Stimulated activated CD8-positive, alpha-beta memory T cell treated with anti-CD3 and anti-CD28 coated beads, Interleukin-12 subunit alpha, Interleukin-12 subunit beta, amount 100 ng/mL, for 24 hours (primary cell): ENCODE measurements at regions not wholly inside any gene's neighbourhood (a gene's known extent, or its start where the extent isn't known, plus 50 kb on each side); places are given as distances from the start of the nearest gene placed in this dataset.

Experiments used
- DNase-seq: peaks from one replicate; pipeline ENCODE4 v3.0.0-alpha.2; 2020; ENCODE audit errors: extremely low read depth

DNA sequence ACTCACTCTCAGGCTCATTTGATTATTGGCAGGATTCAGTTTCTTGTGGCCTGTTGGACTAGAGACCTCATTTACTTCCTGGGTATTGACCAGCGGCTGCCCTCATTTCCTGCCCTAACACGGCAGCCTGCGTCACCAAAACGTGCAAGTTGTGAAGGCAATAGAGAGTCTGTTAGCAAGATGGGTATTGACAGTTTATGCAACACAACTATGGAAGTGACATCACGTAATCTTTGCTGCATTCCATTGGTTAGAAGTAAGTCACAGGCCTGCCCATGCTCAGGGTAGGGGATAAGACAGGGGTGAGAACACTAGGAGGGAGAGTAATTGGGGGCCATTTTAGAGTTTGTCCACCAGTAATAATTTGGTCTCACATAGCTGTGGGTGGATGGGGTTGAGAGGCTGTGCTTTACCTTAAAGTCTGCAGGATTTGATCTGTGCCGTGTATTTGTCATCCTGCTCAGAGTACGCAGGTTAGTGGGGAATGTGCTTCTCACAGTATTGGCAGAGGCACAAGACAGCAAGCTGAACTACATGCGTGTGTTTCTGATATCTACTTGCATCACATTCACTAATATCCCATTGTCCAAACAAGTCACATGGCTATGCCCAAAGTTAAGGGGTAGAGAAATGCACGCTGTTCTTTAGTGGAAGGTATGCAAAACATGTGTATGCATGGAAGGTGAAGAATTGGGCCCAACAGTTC is 83.3 kb downstream of the EDEM1 start:
- DNase-seq: no peak

GRCh38 chr3:5271372-5271683 is 83.8 kb downstream of the EDEM1 start:
- DNase-seq: no peak

DNA sequence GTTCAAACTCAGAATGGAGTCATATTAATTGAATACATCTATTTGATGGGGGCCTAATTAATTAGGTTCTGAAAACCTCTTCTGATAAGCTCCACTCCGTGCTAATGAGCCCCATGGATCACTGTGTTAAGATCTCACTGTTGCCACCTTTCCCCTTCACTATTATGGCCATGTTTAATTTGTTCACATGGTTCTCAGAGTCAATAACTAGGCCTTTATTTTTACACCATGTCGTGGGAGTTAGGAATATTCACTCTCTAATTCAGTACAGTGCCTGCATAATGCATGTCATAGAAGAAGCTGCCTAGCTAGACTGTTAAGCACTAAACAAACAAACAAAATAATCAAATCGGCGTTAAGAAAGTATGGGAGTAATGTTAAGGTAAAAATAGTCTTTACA is 84.9 kb downstream of the EDEM1 start:
- no peak for DNase-seq

DNA sequence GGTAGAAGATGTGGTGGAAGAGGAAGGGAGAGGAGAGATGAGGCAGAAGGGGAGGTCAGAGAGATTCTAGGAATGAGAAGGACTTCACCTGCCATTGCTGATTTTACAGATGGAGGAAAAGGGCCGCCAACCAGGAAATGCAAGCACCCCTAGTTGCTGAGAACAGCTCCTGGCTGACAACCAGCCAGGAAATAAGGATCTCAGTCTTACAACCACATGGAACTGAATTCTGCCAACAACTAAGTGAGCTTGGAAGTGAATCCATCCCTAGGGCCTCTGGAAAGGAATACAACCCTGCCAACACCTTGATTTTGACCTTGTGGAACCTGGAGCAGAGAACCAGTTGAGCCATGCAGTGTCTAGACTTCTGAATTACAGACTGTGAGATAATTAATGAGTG is 86.6 kb downstream of the EDEM1 start:
- no peak for DNase-seq

GRCh38 chr3:5275529-5275928 is 88.0 kb downstream of the EDEM1 start:
- no peak for DNase-seq

GRCh38 chr3:5276934-5277333 is 89.4 kb downstream of the EDEM1 start:
- no peak for DNase-seq

- DNase-seq: no peak
Observed at GRCh38 chr3:5277612-5278236, 90.2 kb downstream of the EDEM1 start.

- no peak for DNase-seq
Observed at GRCh38 chr3:5278666-5279065, 91.2 kb downstream of the EDEM1 start.

DNA sequence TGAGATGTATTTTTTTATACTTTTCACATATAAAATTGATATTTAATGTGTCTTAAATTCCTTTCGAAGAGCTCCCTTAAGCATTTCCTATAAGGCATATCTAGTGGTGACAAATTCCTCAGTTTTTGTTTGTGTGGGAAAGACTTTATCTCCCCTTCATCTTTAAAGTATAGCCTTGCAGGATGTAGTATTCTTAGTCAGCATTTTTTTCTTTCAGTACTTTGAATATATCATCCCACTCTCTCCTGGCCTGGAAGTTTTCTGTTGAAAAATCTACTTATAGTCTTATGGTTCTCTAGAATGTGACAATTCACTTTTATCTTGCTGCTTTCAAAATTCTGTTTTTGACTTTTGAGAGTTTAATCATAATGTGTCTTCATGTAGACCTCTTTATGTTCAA is 95.2 kb downstream of the EDEM1 start:
- DNase-seq: no peak

GRCh38 chr3:5285439-5285838 is 97.9 kb downstream of the EDEM1 start:
- DNase-seq: no peak

DNA sequence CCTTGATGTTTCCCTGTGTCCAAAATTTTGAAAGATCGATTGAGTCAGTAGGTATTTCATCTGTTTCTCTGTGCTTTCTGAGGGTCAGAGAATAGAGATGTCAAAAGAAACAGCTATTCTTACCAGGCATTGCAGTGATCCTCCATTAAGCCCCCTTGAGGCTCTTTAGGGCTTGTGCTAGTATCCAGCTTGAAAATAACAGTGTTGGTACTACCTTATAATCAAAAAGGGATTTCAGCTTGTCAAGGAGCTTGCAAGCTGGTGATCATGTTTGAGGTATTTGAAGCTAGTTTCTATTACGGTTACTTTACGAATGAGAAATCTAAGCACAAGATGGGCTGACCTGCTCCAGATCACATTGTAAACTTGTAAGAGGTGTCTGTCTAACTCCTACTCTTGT is 103.4 kb downstream of the EDEM1 start:
- no peak for DNase-seq

- DNase-seq: no peak
Observed at GRCh38 chr3:5292512-5292911, 105.0 kb downstream of the EDEM1 start.

DNA sequence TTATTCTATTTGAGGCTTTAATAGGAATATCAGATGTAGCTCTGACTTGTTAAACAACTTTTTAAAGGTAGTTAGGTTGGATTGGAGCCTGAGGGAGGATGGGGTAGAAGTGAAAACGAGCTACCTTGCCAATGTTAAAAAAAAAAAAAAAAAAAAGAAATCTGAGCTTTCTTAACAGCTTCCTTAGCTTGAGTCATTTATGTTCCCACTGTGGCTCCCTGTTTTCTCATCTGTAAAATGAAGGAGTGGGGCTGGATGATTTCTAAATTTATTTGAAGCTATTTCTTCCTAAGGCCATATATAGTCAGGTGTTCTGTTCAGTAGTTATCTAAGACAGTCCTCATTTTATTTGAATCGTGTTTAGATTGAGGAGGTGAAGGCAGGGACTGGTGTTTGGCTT is 105.7 kb downstream of the EDEM1 start:
- no peak for DNase-seq

GRCh38 chr3:5294356-5294755 is 106.8 kb downstream of the EDEM1 start:
- DNase-seq: no peak

DNA sequence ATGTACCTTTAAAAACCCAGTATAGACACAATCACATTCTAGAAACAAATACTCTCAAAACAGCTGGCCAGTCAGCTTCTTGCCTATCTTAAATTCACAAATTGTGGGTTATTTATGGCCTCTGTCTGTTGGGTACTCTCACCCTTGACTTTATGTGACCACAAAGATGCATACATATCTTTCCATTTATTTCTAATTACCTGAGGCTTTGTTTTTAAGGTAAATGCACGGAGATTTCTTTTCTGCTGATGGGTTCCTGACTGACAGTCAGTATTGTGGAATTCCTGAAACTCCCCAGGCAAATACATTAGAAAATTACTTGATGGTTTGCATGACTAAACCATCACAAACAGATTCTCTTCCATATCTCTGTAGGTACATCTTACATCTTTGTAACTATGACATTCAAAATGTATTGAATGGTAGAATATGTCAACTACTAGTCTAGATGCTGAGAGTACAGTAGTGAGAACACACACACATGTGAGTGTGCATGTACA is 107.7 kb downstream of the EDEM1 start:
- DNase-seq: no peak

DNA sequence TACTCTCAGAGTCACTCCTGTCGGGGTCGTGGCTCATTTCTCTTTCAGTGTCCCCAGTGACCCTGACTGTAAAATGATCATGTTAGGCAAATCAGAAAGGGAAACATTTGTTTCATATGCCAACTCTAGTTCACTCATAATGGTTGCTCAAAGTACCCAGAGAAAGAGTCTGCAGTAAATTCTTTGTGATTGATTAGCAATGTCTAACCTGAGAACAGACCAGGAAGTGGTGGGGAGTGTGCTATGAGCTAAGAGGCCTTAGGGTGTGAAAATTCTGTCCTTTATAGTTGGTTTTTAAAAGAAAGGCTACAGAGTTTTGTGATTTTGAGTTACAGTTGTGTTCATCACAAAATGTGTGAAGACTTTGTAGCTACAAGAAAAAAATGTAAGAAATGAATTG is 108.9 kb downstream of the EDEM1 start:
- no peak for DNase-seq

GRCh38 chr3:5297895-5298294 is 110.4 kb downstream of the EDEM1 start:
- no peak for DNase-seq

GRCh38 chr3:5298453-5298852 is 110.9 kb downstream of the EDEM1 start:
- DNase-seq: no peak

DNA sequence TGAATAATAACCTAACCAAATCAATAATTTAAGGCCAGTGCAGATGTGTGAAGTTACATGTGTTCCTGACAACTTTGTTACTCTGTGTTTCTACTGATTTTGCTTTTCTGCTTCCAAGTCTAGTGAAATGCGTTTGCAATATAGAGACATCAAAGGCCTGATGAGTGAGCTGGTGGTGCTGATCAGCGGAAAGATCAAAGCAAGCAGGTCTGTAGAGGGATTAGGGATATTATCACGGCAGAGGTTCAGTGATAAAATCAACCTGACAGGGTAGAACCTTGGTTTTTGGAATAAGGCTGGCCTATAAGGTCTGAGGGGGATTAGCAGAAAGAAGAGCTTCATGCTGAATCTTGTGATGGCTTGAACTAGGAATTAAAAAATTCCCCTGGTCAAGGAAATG is 111.7 kb downstream of the EDEM1 start:
- no peak for DNase-seq

DNA sequence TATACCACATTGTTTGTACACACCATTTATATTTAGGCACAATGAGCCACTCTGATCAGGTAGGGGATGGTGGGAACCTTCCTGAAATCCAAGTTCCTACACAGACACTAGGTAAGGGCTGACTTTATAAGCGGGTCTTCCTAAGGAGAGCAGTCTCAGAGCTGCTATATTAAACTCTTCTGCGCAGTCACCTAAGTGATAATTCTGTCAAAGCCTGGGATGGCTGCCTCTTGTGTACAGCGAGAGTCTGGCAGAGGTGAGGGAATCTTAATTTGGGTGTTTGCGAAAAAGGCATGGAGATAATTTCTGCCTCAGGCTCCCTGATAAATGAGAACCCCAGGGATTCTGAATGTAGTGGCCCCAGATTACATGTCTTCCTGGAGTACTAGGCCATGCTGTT is 113.1 kb downstream of the EDEM1 start:
- DNase-seq: no peak

- no peak for DNase-seq
Observed at GRCh38 chr3:5301651-5302297, 114.3 kb downstream of the EDEM1 start.

GRCh38 chr3:5302661-5303060 is 115.2 kb downstream of the EDEM1 start:
- DNase-seq: no peak

GRCh38 chr3:5304188-5304587 is 116.7 kb downstream of the EDEM1 start:
- DNase-seq: no peak
